Endodermal cell (in vitro differentiated cells): ENCODE measurements at regions not wholly inside any gene's neighbourhood (a gene's known extent, or its start where the extent isn't known, plus 50 kb on each side); places are given as distances from the start of the nearest gene placed in this dataset.

Source experiments
- DNase-seq: peaks from one replicate; pipeline ENCODE4 v3.0.0-alpha.2; 2017
- H3K27ac ChIP-seq: 2 replicates; pipeline ENCODE4 v1.5.1; 2013; ENCODE audit warnings: mild to moderate bottlenecking, low read depth, low read length, moderate library complexity
- H3K27me3 ChIP-seq: 2 replicates; pipeline ENCODE4 v1.6.1; 2013; ENCODE audit warnings: mild to moderate bottlenecking, low read length, moderate library complexity; ENCODE audit not compliant: insufficient read depth, control insufficient read depth, poor library complexity, severe bottlenecking
- H3K36me3 ChIP-seq: 2 replicates; pipeline ENCODE4 v1.7.0; 2013; ENCODE audit warnings: mild to moderate bottlenecking, low read length, moderate library complexity; ENCODE audit not compliant: control insufficient read depth, insufficient read depth
- H3K4me1 ChIP-seq: one replicate; pipeline ENCODE4 v1.7.0; 2013; ENCODE audit warnings: low read length; ENCODE audit not compliant: control insufficient read depth, insufficient read depth
- H3K4me3 ChIP-seq: 2 replicates; pipeline ENCODE4 v1.5.1; 2013; ENCODE audit warnings: mild to moderate bottlenecking, low read length, moderate library complexity
- H3K9ac ChIP-seq: 2 replicates; pipeline ENCODE4 v1.6.1; 2013; ENCODE audit warnings: mild to moderate bottlenecking, low read length, moderate library complexity; ENCODE audit not compliant: poor library complexity, severe bottlenecking; ENCODE audit errors: extremely low read depth
- H3K9me3 ChIP-seq: 2 replicates; pipeline ENCODE4 v1.6.1; 2013; ENCODE audit warnings: mild to moderate bottlenecking, low read length, moderate library complexity; ENCODE audit not compliant: control insufficient read depth
- H3K27ac Mint-ChIP-seq: 2 replicates; pipeline ENCODE4 v1.8.0; 2020; ENCODE audit warnings: mixed read lengths
- H3K27me3 Mint-ChIP-seq: 2 replicates; pipeline ENCODE4 v1.8.0; 2021; ENCODE audit warnings: mild to moderate bottlenecking, mixed read lengths; ENCODE audit not compliant: insufficient read depth
- H3K36me3 Mint-ChIP-seq: 2 replicates; pipeline ENCODE4 v1.8.0; 2020; ENCODE audit warnings: low read depth, mixed read lengths
- H3K4me1 Mint-ChIP-seq: 2 replicates; pipeline ENCODE4 v1.8.0; 2020; ENCODE audit warnings: mixed read lengths
- H3K4me3 Mint-ChIP-seq: 2 replicates; pipeline ENCODE4 v1.8.0; 2020; ENCODE audit warnings: mild to moderate bottlenecking, moderate library complexity, mixed read lengths
- H3K9me3 Mint-ChIP-seq: 2 replicates; pipeline ENCODE4 v1.8.0; 2020; ENCODE audit warnings: mild to moderate bottlenecking, mixed read lengths
- CTCF ChIP-seq: fragments of 200-600 bp; sonication (generic); conservative IDR thresholded peaks from 2 replicates; pipeline ENCODE4 v1.5.0; 2021; ENCODE audit warnings: antibody characterized with exemption, mild to moderate bottlenecking
- WGBS, 2 experiments: methylation state at CpG; one replicate each; pipeline versions ENCODE4 v1.1.5 to v1.1.7; 2013; ENCODE audit warnings: missing lambda C conversion rate in 2 of 2, mixed read lengths in 1 of 2; ENCODE audit not compliant: insufficient coverage in 1 of 2, insufficient read length in 1 of 2; 5-methylcytosine and 5-hydroxymethylcytosine counted together

DNA sequence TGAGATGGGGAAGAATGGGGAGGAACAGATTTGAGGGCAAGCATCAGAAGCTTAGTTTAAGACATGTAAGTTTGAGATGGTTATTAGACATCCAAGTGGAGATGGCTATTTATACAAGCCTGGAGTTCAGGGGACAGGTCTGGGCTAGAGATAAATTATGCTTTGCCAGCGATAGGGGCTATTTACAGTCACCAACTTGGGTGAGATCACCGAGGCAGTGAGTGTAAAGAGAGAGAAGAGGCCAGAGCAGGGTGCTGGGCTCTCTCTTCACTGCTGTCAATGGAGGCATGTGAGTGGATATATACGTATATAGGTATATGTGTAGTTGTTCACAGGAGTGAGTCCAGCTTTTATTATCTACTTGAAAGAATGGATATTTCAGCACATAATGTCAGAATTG, 81.0 kb downstream of the QPCT start:
- no peak overlapping the region for H3K27ac Mint-ChIP-seq
- peaks cover 12% of the 10 kb centered on the region for H3K36me3 Mint-ChIP-seq
- WGBS, 2 experiments, result 95 to 100% methylated on average over 3 of the region's 3 CpGs
- Histone ChIP-seq H3K9me3 (peaks cover 26% of the 10 kb centered on the region), H3K27ac (no peak overlapping the region), H3K4me1 (peaks cover 19% of the 10 kb centered on the region), H3K4me3 (no peak overlapping the region), H3K9ac (no peak overlapping the region), H3K27me3 (no peaks in the 10 kb centered on the region), H3K36me3 (no peaks in the 10 kb centered on the region)
- TF ChIP-seq CTCF, result no peak
- no peak for DNase-seq
- H3K4me3 Mint-ChIP-seq, result no peak overlapping the region
- peaks cover 22% of the 10 kb centered on the region for H3K4me1 Mint-ChIP-seq
- H3K9me3 Mint-ChIP-seq, result peaks cover 18% of the 10 kb centered on the region
- no peaks in the 10 kb centered on the region for H3K27me3 Mint-ChIP-seq

DNA sequence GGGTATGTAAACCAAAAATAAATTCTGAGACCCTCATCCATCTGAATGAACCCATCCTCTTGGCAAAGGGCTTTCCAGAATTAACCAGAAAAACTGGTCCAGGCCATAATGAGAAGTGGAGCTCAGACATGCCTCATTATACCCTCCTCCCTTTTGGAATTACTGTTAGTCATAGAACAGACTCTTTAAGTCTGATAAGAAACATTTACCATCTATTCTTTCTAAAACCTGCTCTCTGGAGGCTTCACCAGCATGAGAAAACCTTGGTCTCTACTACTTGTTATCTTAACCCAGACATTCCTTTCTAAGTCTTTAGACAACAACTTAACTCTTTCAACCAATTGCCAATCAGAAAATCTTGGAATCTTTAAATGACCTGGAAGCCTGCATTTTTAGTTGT, 82.8 kb downstream of the QPCT start:
- no peak overlapping the region for H3K4me3 Mint-ChIP-seq
- peaks cover 24% of the 10 kb centered on the region for H3K4me1 Mint-ChIP-seq
- peaks cover 31% of the 10 kb centered on the region for H3K9me3 Mint-ChIP-seq
- Histone ChIP-seq H3K9me3 (peaks cover 44% of the 10 kb centered on the region), H3K27ac (no peak overlapping the region), H3K9ac (no peak overlapping the region), H3K27me3 (no peaks in the 10 kb centered on the region), H3K4me1 (peaks cover 19% of the 10 kb centered on the region), H3K36me3 (no peaks in the 10 kb centered on the region), H3K4me3 (no peak overlapping the region)
- peaks cover 22% of the 10 kb centered on the region for H3K36me3 Mint-ChIP-seq
- H3K27me3 Mint-ChIP-seq, result no peaks in the 10 kb centered on the region
- no peak overlapping the region for H3K27ac Mint-ChIP-seq
- DNase-seq, result no peak
- TF ChIP-seq CTCF, result no peak

DNA sequence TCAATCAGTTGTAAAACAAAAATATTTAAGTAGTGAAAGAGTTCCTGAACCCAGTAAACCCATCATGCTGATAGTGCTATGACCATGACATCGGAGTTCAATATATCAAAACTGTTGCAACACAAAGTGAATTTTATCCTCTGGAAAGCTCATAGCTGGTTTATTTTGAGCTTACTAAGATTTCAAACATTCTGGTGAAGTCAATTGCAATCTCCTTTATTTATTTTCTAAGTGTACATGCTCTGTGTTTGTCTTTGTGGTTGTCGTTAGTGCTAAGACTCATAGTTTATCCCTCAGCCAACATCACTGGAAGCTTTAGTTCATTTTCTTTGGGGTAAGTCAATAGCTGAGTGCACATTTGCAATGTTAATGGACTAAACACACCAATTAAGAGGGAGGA, 91.9 kb downstream of the QPCT start:
- H3K9ac ChIP-seq, result no peak overlapping the region
- Mint-ChIP-seq H3K9me3 (peaks cover 26% of the 10 kb centered on the region), H3K4me1 (peaks cover 23% of the 10 kb centered on the region), H3K27ac (no peak overlapping the region), H3K4me3 (no peak overlapping the region), H3K36me3 (peaks cover 22% of the 10 kb centered on the region), H3K27me3 (no peaks in the 10 kb centered on the region)
- WGBS, 2 experiments, result 86 to 95% methylated on average over 1 to 2 of the region's 2 CpGs
- peaks cover 5% of the 10 kb centered on the region for H3K4me1 ChIP-seq
- H3K36me3 ChIP-seq, result peaks cover 7% of the 10 kb centered on the region
- H3K9me3 ChIP-seq, result peaks cover 68% of the 10 kb centered on the region
- H3K27me3 ChIP-seq, result no peaks in the 10 kb centered on the region
- peak overlapping the region; percentile 43 for H3K4me3 ChIP-seq
- no peak overlapping the region for H3K27ac ChIP-seq
- no peak for DNase-seq
- TF ChIP-seq CTCF, result no peak
